T-helper 1 cell (primary cell): ENCODE measurements at regions not wholly inside any gene's neighbourhood (a gene's known extent, or its start where the extent isn't known, plus 50 kb on each side); places are given as distances from the start of the nearest gene placed in this dataset.

Source experiments
- DNase-seq, 5 donors: peaks; one replicate each; pipeline ENCODE4 v3.0.0-alpha.2; 2012 to 2020

- no peak for DNase-seq
Measured at GRCh38 chr19:31897292-31897691, 448.1 kb upstream of the ZNF507 start.

- DNase-seq, result no peak
Measured at GRCh38 chr19:31900991-31901390, 444.4 kb upstream of the ZNF507 start.

- no peak for DNase-seq
Measured at GRCh38 chr19:31902821-31903220, 442.6 kb upstream of the ZNF507 start.

- no peak for DNase-seq
Measured at GRCh38 chr19:31903979-31904378, 441.4 kb upstream of the ZNF507 start.

GRCh38 chr19:31906111-31906871 is 439.1 kb upstream of the ZNF507 start:
- no peak for DNase-seq

GRCh38 chr19:31907661-31908060 is 437.7 kb upstream of the ZNF507 start:
- no peak for DNase-seq

GRCh38 chr19:31908080-31908479 is 437.3 kb upstream of the ZNF507 start:
- DNase-seq, result no peak

- no peak for DNase-seq
Measured at GRCh38 chr19:31908496-31909225, 436.7 kb upstream of the ZNF507 start.

GRCh38 chr19:31910224-31910623 is 435.2 kb upstream of the ZNF507 start:
- no peak for DNase-seq

GRCh38 chr19:31911577-31911976 is 433.8 kb upstream of the ZNF507 start:
- DNase-seq, result no peak

GRCh38 chr19:31913103-31913661 is 432.2 kb upstream of the ZNF507 start:
- no peak for DNase-seq

GRCh38 chr19:31930401-31930800 is 415.0 kb upstream of the ZNF507 start:
- DNase-seq, result no peak

GRCh38 chr19:31937983-31938382 is 407.4 kb upstream of the ZNF507 start:
- DNase-seq, result no peak

- no peak for DNase-seq
Measured at GRCh38 chr19:31938675-31939074, 406.7 kb upstream of the ZNF507 start.

GRCh38 chr19:31940396-31940795 is 405.0 kb upstream of the ZNF507 start:
- DNase-seq, result no peak

GRCh38 chr19:31943191-31943661 is 402.2 kb upstream of the ZNF507 start:
- no peak for DNase-seq

GRCh38 chr19:31943778-31944177 is 401.6 kb upstream of the ZNF507 start:
- no peak for DNase-seq

- no peak for DNase-seq
Measured at GRCh38 chr19:31944326-31944725, 401.1 kb upstream of the ZNF507 start.

- DNase-seq, result no peak
Measured at GRCh38 chr19:31946491-31946890, 398.9 kb upstream of the ZNF507 start.

GRCh38 chr19:31947436-31948115 is 397.8 kb upstream of the ZNF507 start:
- no peak for DNase-seq

- DNase-seq, result no peak
Measured at GRCh38 chr19:31952693-31953092, 392.7 kb upstream of the ZNF507 start.

GRCh38 chr19:31955061-31955460 is 390.3 kb upstream of the ZNF507 start:
- no peak for DNase-seq

GRCh38 chr19:31955884-31956283 is 389.5 kb upstream of the ZNF507 start:
- DNase-seq, result no peak
